Suprapubic skin (tissue), 4 donors: ENCODE measurements at regions not wholly inside any gene's neighbourhood (a gene's known extent, or its start where the extent isn't known, plus 50 kb on each side); places are given as distances from the start of the nearest gene placed in this dataset.
A peak's percentile ranks its signal among the peaks of the same experiment; 100 is the strongest.

Source experiments
- DNase-seq, 2 donors: peaks; one replicate each; pipeline ENCODE4 v3.0.0-alpha.2; 2019; ENCODE audit warnings: low spot score in 2 of 2
- H3K27ac ChIP-seq: fragments of 200-600 bp; sonication (generic); one replicate; pipeline ENCODE4 v1.5.1; 2019
- H3K27me3 ChIP-seq: fragments of 200-600 bp; sonication (generic); one replicate; pipeline ENCODE4 v1.5.1; 2019
- H3K36me3 ChIP-seq: fragments of 200-600 bp; sonication (generic); one replicate; pipeline ENCODE4 v1.5.1; 2019
- H3K4me1 ChIP-seq: fragments of 200-600 bp; sonication (generic); one replicate; pipeline ENCODE4 v1.5.1; 2019
- H3K4me3 ChIP-seq: fragments of 200-600 bp; sonication (generic); one replicate; pipeline ENCODE4 v1.5.1; 2019; ENCODE audit warnings: mild to moderate bottlenecking
- H3K9me3 ChIP-seq: fragments of 200-600 bp; sonication (generic); one replicate; pipeline ENCODE4 v1.5.1; 2019
- CTCF ChIP-seq, 2 donors: fragments of 200-600 bp in 1 of 2; fragments of 450-650 bp in 1 of 2; sonication (generic) in 1 of 2; IDR thresholded peaks; one replicate each; pipeline ENCODE4 v1.5.1; 2016 to 2019; ENCODE audit warnings: antibody characterized with exemption in 2 of 2, mild to moderate bottlenecking in 1 of 2, moderate library complexity in 1 of 2
- EP300 ChIP-seq: sonication (generic); formaldehyde crosslinking; IDR thresholded peaks from one replicate; pipeline ENCODE4 v1.6.1; 2017; ENCODE audit warnings: antibody characterized with exemption
- POLR2A ChIP-seq, 2 donors: fragments of 450-650 bp; IDR thresholded peaks; one replicate each; pipeline ENCODE4 v1.6.1; 2017; ENCODE audit warnings: antibody characterized with exemption in 2 of 2, mild to moderate bottlenecking in 2 of 2, moderate library complexity in 2 of 2
- POLR2AphosphoS5 ChIP-seq, 3 donors: sonication (generic); formaldehyde crosslinking; IDR thresholded peaks; one replicate each; pipeline ENCODE4 v1.6.1; 2017; ENCODE audit warnings: antibody characterized with exemption in 3 of 3
- WGBS: methylation state at CpG from one replicate; pipeline ENCODE4 v1.1.5; 2018; 5-methylcytosine and 5-hydroxymethylcytosine counted together

- DNase-seq, result no peak
- no peaks in the 10 kb centered on the region for H3K9me3 ChIP-seq
- H3K27me3 ChIP-seq, result peaks cover 76% of the 10 kb centered on the region
- 80% methylated on average over 7 of the region's 7 CpGs for WGBS
- H3K4me3 ChIP-seq, result no peak overlapping the region
- H3K36me3 ChIP-seq, result no peaks in the 10 kb centered on the region
- no peaks in the 10 kb centered on the region for H3K4me1 ChIP-seq
- TF ChIP-seq EP300, result no peak
- no peak for TF ChIP-seq CTCF (IDR thresholded peaks at IDR 0.05)
- no peak overlapping the region for H3K27ac ChIP-seq
Measured at GRCh38 chr22:49028111-49028510, 799.6 kb downstream of the BRD1 start.

GRCh38 chr22:49027368-49027670, 800.4 kb downstream of the BRD1 start:
- no peaks in the 10 kb centered on the region for H3K9me3 ChIP-seq
- H3K27me3 ChIP-seq, result peaks cover 75% of the 10 kb centered on the region
- H3K4me1 ChIP-seq, result no peaks in the 10 kb centered on the region
- H3K4me3 ChIP-seq, result no peak overlapping the region
- no peak overlapping the region for H3K27ac ChIP-seq
- H3K36me3 ChIP-seq, result no peaks in the 10 kb centered on the region
- 77% methylated on average over 9 of the region's 9 CpGs for WGBS
- no peak for DNase-seq
- TF ChIP-seq CTCF (IDR thresholded peaks at IDR 0.05) (no peak), POLR2AphosphoS5 (IDR thresholded peaks at IDR 0.05) (no peak), EP300 (no peak), POLR2A (IDR thresholded peaks at IDR 0.05) (no peak)

- Histone ChIP-seq H3K4me1 (no peaks in the 10 kb centered on the region), H3K27ac (no peak overlapping the region), H3K9me3 (no peaks in the 10 kb centered on the region), H3K27me3 (peaks cover 75% of the 10 kb centered on the region), H3K36me3 (no peaks in the 10 kb centered on the region), H3K4me3 (no peak overlapping the region)
- DNase-seq, result no peak
- TF ChIP-seq POLR2AphosphoS5 (IDR thresholded peaks at IDR 0.05), result no peak
- no peak for TF ChIP-seq EP300
- no peak for TF ChIP-seq POLR2A (IDR thresholded peaks at IDR 0.05)
- no peak for TF ChIP-seq CTCF (IDR thresholded peaks at IDR 0.05)
- 56% methylated on average over 7 of the region's 12 CpGs for WGBS
Measured at GRCh38 chr22:49026494-49027367, 800.9 kb downstream of the BRD1 start.

- Histone ChIP-seq H3K4me3 (no peak overlapping the region), H3K27me3 (peaks cover 70% of the 10 kb centered on the region), H3K9me3 (no peaks in the 10 kb centered on the region), H3K4me1 (no peaks in the 10 kb centered on the region), H3K27ac (no peak overlapping the region), H3K36me3 (no peaks in the 10 kb centered on the region)
- TF ChIP-seq EP300 (no peak), POLR2AphosphoS5 (IDR thresholded peaks at IDR 0.05) (no peak), CTCF (IDR thresholded peaks at IDR 0.05) (no peak), POLR2A (IDR thresholded peaks at IDR 0.05) (no peak)
- WGBS, result 81% methylated on average over 17 of the region's 17 CpGs
- no peak for DNase-seq
Measured at GRCh38 chr22:49025791-49026493, 801.7 kb downstream of the BRD1 start.

GRCh38 chr22:49024775-49025440, 802.8 kb downstream of the BRD1 start:
- TF ChIP-seq POLR2AphosphoS5 (IDR thresholded peaks at IDR 0.05) (no peak), CTCF (IDR thresholded peaks at IDR 0.05) (no peak), POLR2A (IDR thresholded peaks at IDR 0.05) (no peak), EP300 (no peak)
- Histone ChIP-seq H3K27me3 (peaks cover 70% of the 10 kb centered on the region), H3K27ac (no peak overlapping the region)

More at GRCh38 chr22:49024775-49025440, 802.8 kb downstream of the BRD1 start:
- DNase-seq, result peak in 1 of 2 donors; percentile 54
- H3K4me1 ChIP-seq, result no peaks in the 10 kb centered on the region
- no peaks in the 10 kb centered on the region for H3K9me3 ChIP-seq
- WGBS, result 57% methylated on average over 6 of the region's 17 CpGs
- no peaks in the 10 kb centered on the region for H3K36me3 ChIP-seq
- H3K4me3 ChIP-seq, result no peak overlapping the region
